ENCODE measurements at regions not wholly inside any gene's neighbourhood (a gene's known extent, or its start where the extent isn't known, plus 50 kb on each side); places are given as distances from the start of the nearest gene placed in this dataset.

- no peak for TF ChIP-seq TCF12 (IDR thresholded peaks at IDR 0.05; ENCODE audit: low read depth, low read length)
- TF ChIP-seq POLR2A (IDR thresholded peaks at IDR 0.05; ENCODE audit: control extremely low read depth in 1 of 2, low read depth in 2 of 2, low read length in 2 of 2) = no peak
- no peak for TF ChIP-seq KDM5A (IDR thresholded peaks at IDR 0.05; ENCODE audit: low read length)
- no peak for TF ChIP-seq EGR1 (IDR thresholded peaks at IDR 0.05; ENCODE audit: borderline replicate concordance, low read depth, low read length)
- TF ChIP-seq POLR2AphosphoS5 (IDR thresholded peaks at IDR 0.05; ENCODE audit: low read depth, low read length) = no peak
- no peak for TF ChIP-seq YY1 (IDR thresholded peaks at IDR 0.05; ENCODE audit: low read depth, low read length)
- TF ChIP-seq MAFK (IDR thresholded peaks at IDR 0.05; ENCODE audit: low read depth, low read length) = no peak
- TF ChIP-seq CTCF (IDR thresholded peaks at IDR 0.05; ENCODE audit: control extremely low read depth in 1 of 3, insufficient read depth in 1 of 3, low read depth in 1 of 3, low read length in 3 of 3) = no peak
- no peak for TF ChIP-seq BCL11A (IDR thresholded peaks at IDR 0.05; ENCODE audit: low read depth in 2 of 2, low read length in 2 of 2)
- TF ChIP-seq KDM1A (IDR thresholded peaks at IDR 0.05; ENCODE audit: borderline replicate concordance, low read length) = no peak
- no peak for TF ChIP-seq EZH2 (IDR thresholded peaks at IDR 0.05; ENCODE audit: low read depth, low read length, severe bottlenecking)
These were observed 117.6 kb upstream of the HAND1 start for GRCh38 chr5:154595662-154596061.
